H1 (cell line): ENCODE measurements at regions not wholly inside any gene's neighbourhood (a gene's known extent, or its start where the extent isn't known, plus 50 kb on each side); places are given as distances from the start of the nearest gene placed in this dataset.

ENCODE experiments used
- CTCF ChIA-PET: fragments of 300-600 bp; sonication (Branson Sonifier 250); formaldehyde crosslinking; loops from one replicate; lab custom pipeline; 2021; ENCODE audit not compliant: partially characterized antibody; lab: Charles Lee
- POLR2A ChIA-PET: fragments of 300-600 bp; sonication (Branson Sonifier 250); formaldehyde crosslinking; loops from one replicate; lab custom pipeline; 2021; ENCODE audit warnings: inconsistent platforms; ENCODE audit not compliant: partially characterized antibody; lab: Charles Lee
- DNase-seq, 2 experiments: peaks; one replicate each; pipeline versions ENCODE4 v3.0.0 to v3.0.0-alpha.2; 2010 to 2022; ENCODE audit warnings: low spot score in 2 of 2, low read depth in 1 of 2, mixed read lengths in 1 of 2
- FAIRE-seq: peaks from 2 replicates; lab custom pipeline; 2011; peaks lifted over from hg19 to GRCh38; lab: Jason Lieb, UNC
- H2AFZ ChIP-seq: 2 replicates; pipeline ENCODE4 v1.8.1; 2012; ENCODE audit warnings: low read length, inconsistent platforms
- H2AK5ac ChIP-seq: 2 replicates; pipeline ENCODE4 v1.6.1; 2013; ENCODE audit warnings: low read depth, low read length
- H2BK120ac ChIP-seq: replicated peaks from 2 replicates; pipeline ENCODE3; 2013; ENCODE audit warnings: low read depth, low read length, inconsistent platforms
- H2BK12ac ChIP-seq: 2 replicates; pipeline ENCODE4 v1.6.1; 2013; ENCODE audit warnings: low read depth, low read length
- H2BK15ac ChIP-seq: 2 replicates; pipeline ENCODE4 v1.6.1; 2013; ENCODE audit warnings: low read length
- H2BK20ac ChIP-seq: 2 replicates; pipeline ENCODE4 v1.6.1; 2013; ENCODE audit warnings: low read length
- H2BK5ac ChIP-seq: 2 replicates; pipeline ENCODE4 v1.6.1; 2013; ENCODE audit warnings: low read depth, low read length
- H3K14ac ChIP-seq: 2 replicates; pipeline ENCODE4 v1.6.1; 2013; ENCODE audit warnings: inconsistent platforms; ENCODE audit not compliant: insufficient read length
- H3K18ac ChIP-seq: 2 replicates; pipeline ENCODE4 v1.6.1; 2013; ENCODE audit warnings: low read length; ENCODE audit errors: extremely low read depth
- H3K23ac ChIP-seq: 2 replicates; pipeline ENCODE4 v1.6.1; 2013; ENCODE audit warnings: inconsistent platforms; ENCODE audit not compliant: insufficient read length
- H3K23me2 ChIP-seq: 2 replicates; pipeline ENCODE4 v1.6.1; 2013; ENCODE audit warnings: low read depth, low read length
- H3K27ac ChIP-seq: 2 replicates; pipeline ENCODE4 v1.6.1; 2011; ENCODE audit warnings: low read depth, low read length, inconsistent platforms
- H3K27me3 ChIP-seq, 4 experiments: replicated peaks in 1 of 4; 1 replicate in 1 of 4; 2 replicates in 3 of 4; pipeline versions ENCODE4 v1.6.1 to v1.8.1; 2011 to 2013; ENCODE audit warnings: low read length in 3 of 4, mild to moderate bottlenecking in 3 of 4, inconsistent platforms in 2 of 4, mixed read lengths in 2 of 4, moderate library complexity in 1 of 4; ENCODE audit not compliant: control insufficient read depth in 3 of 4, insufficient read depth in 3 of 4; ENCODE audit errors: extremely low read depth in 1 of 4
- H3K36me3 ChIP-seq, 4 experiments: 2 replicates each; pipeline versions ENCODE4 v1.6.1 to v1.8.1; 2011 to 2013; ENCODE audit warnings: mild to moderate bottlenecking in 4 of 4, low read length in 3 of 4, moderate library complexity in 2 of 4, control low read depth in 1 of 4, inconsistent platforms in 1 of 4; ENCODE audit not compliant: insufficient read depth in 4 of 4, control insufficient read depth in 2 of 4
- H3K4ac ChIP-seq: replicated peaks from 2 replicates; pipeline ENCODE3; 2013; ENCODE audit warnings: low read length, low read depth, mixed read lengths, inconsistent platforms; ENCODE audit not compliant: insufficient read length
- H3K4me1 ChIP-seq, 4 experiments: replicated peaks in 1 of 4; 1 replicate in 1 of 4; 2 replicates in 3 of 4; pipeline versions ENCODE4 v1.6.1 to v1.8.1; 2011 to 2013; ENCODE audit warnings: low read length in 3 of 4, inconsistent platforms in 2 of 4, mixed read lengths in 1 of 4; ENCODE audit not compliant: insufficient read depth in 4 of 4, control insufficient read depth in 3 of 4
- H3K4me2 ChIP-seq, 2 experiments: 2 replicates each; pipeline versions ENCODE4 v1.6.1 to v1.8.1; 2011 to 2013; ENCODE audit warnings: low read depth in 2 of 2, low read length in 2 of 2, control low read depth in 1 of 2, inconsistent platforms in 1 of 2, mild to moderate bottlenecking in 1 of 2; ENCODE audit not compliant: insufficient read depth in 1 of 2
- H3K4me3 ChIP-seq, 4 experiments: fragments of 200-600, 300-600 bp in 1 of 4; sonication (generic), shearing (Covaris generic), sonication (Bioruptor Twin) in 1 of 4; 2 replicates each; pipeline versions ENCODE4 v1.5.1 to v1.8.1; 2011 to 2016; ENCODE audit warnings: low read length in 4 of 4, low read depth in 3 of 4, control low read depth in 2 of 4, inconsistent platforms in 2 of 4, mild to moderate bottlenecking in 2 of 4, mixed read lengths in 1 of 4, moderate library complexity in 1 of 4; ENCODE audit not compliant: insufficient read depth in 2 of 4; ENCODE audit errors: extremely low read depth in 1 of 4
- H3K56ac ChIP-seq: replicated peaks from 2 replicates; pipeline ENCODE3; 2013; ENCODE audit warnings: low read depth, mild to moderate bottlenecking, mixed read lengths, low read length, inconsistent platforms; ENCODE audit not compliant: insufficient read length
- H3K79me1 ChIP-seq: 2 replicates; pipeline ENCODE4 v1.6.1; 2013; ENCODE audit warnings: low read depth, low read length, control low read depth
- H3K79me2 ChIP-seq, 2 experiments: 2 replicates each; pipeline versions ENCODE4 v1.6.1 to v1.8.1; 2012 to 2013; ENCODE audit warnings: low read length in 2 of 2, mild to moderate bottlenecking in 2 of 2, inconsistent platforms in 1 of 2; ENCODE audit not compliant: insufficient read depth in 2 of 2, control insufficient read depth in 1 of 2
- H3K9ac ChIP-seq, 4 experiments: replicated peaks in 1 of 4; 1 replicate in 1 of 4; 2 replicates in 3 of 4; pipeline versions ENCODE4 v1.6.1 to v1.8.1; 2011 to 2013; ENCODE audit warnings: low read depth in 3 of 4, low read length in 3 of 4, control low read depth in 2 of 4, mild to moderate bottlenecking in 2 of 4, moderate library complexity in 2 of 4, inconsistent platforms in 1 of 4; ENCODE audit errors: extremely low read depth in 1 of 4
- H3K9me3 ChIP-seq, 2 experiments: 2 replicates each; pipeline versions ENCODE4 v1.6.1 to v1.8.1; 2012 to 2013; ENCODE audit warnings: mild to moderate bottlenecking in 2 of 2, moderate library complexity in 2 of 2, control low read depth in 1 of 2, inconsistent platforms in 1 of 2, low read depth in 1 of 2, low read length in 1 of 2, mixed read lengths in 1 of 2; ENCODE audit not compliant: insufficient read depth in 2 of 2
- H4K20me1 ChIP-seq, 2 experiments: replicated peaks in 1 of 2; 2 replicates each; pipeline versions ENCODE3 to v1.8.1; 2011 to 2013; ENCODE audit warnings: inconsistent platforms in 2 of 2, low read length in 2 of 2, mild to moderate bottlenecking in 1 of 2; ENCODE audit not compliant: insufficient read depth in 2 of 2, control insufficient read depth in 1 of 2
- H4K5ac ChIP-seq: 2 replicates; pipeline ENCODE4 v1.6.1; 2013; ENCODE audit warnings: low read length, low read depth, mixed read lengths, inconsistent platforms; ENCODE audit not compliant: insufficient read length
- H4K8ac ChIP-seq: 2 replicates; pipeline ENCODE4 v1.8.0; 2013; ENCODE audit warnings: mild to moderate bottlenecking, moderate library complexity, low read length, inconsistent platforms; ENCODE audit not compliant: insufficient read depth; ENCODE audit errors: extremely low read depth
- H4K91ac ChIP-seq: replicated peaks from 2 replicates; pipeline ENCODE3; 2013; ENCODE audit warnings: low read length, mixed read lengths, inconsistent platforms; ENCODE audit not compliant: insufficient read length
- ATF2 ChIP-seq: IDR thresholded peaks from 2 replicates; pipeline ENCODE4 v1.6.1; 2012; ENCODE audit warnings: low read length, inconsistent platforms
- POLR2AphosphoS5 ChIP-seq: IDR thresholded peaks from 2 replicates; pipeline ENCODE4 v1.6.1; 2011; ENCODE audit warnings: low read depth, low read length
- WGBS, 2 experiments: shearing (Covaris generic) in 1 of 2; methylation state at CpG; one replicate each; pipeline versions ENCODE4 v1.1.6 to v1.1.7; 2013 to 2015; ENCODE audit warnings: low lambda C conversion rate in 2 of 2, mixed read lengths in 2 of 2, inconsistent platforms in 1 of 2, low coverage in 1 of 2, missing lambda C conversion rate in 1 of 2; ENCODE audit not compliant: insufficient replicate concordance in 2 of 2, insufficient coverage in 1 of 2, insufficient read length in 1 of 2; ENCODE audit errors: extremely low coverage in 1 of 2, missing lambda C conversion rate in 1 of 2; 5-methylcytosine and 5-hydroxymethylcytosine counted together

DNA sequence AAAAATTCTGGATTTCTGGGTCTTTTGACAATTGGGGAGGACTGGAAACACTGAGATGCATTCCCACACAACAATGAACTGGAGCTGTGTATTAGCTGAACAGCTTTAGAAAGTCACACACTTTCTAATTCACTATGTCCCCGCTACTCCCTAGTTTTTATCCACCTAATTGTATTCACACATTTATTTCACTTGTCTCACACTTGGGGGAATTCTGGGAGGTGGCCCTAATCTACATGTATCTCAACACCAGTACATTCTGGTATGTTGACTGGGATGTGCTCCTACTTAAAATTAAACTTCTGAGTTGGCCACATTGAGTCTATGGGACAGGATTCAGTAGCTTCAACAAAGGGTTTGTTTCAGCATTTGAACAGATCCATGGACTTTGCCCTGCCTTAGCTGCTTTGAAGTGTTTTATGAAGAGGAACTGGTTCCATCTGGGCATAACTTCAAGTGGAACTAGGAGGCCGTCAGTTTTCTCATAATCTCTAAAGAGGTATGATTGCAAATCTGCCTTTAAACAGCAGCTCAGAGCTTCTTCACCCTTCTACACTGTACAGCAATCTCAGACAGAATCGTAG is 106.5 kb upstream of the CMC1 start:
- Histone ChIP-seq H2BK20ac (no peak overlapping the region), H3K36me3 (no peaks in the 10 kb centered on the region)
- no peak for TF ChIP-seq ATF2
- TF ChIP-seq POLR2AphosphoS5 = no peak
- TF ChIP-seq, all 59 proteins: peak for 0
- H3K4me2 ChIP-seq = no peak overlapping the region
- no peak overlapping the region for H4K8ac ChIP-seq
- H2BK120ac ChIP-seq = no peak overlapping the region
- H3K4me3 ChIP-seq = no peak overlapping the region
- H3K56ac ChIP-seq = no peak overlapping the region
- no peak overlapping the region for H3K14ac ChIP-seq
- ChIA-PET CTCF (no interaction called here), POLR2A (no interaction called here)
- no peaks in the 10 kb centered on the region for H3K9me3 ChIP-seq
- H3K27me3 ChIP-seq = no peaks in the 10 kb centered on the region; a peak in 1 of 7 replicates
- H3K23ac ChIP-seq = no peak overlapping the region
- no peak overlapping the region for H4K91ac ChIP-seq
- no peaks in the 10 kb centered on the region for H3K4me1 ChIP-seq
- H2BK5ac ChIP-seq = no peak overlapping the region
- H2AFZ ChIP-seq = no peak overlapping the region
- H3K4ac ChIP-seq = no peak overlapping the region
- no peak overlapping the region for H2AK5ac ChIP-seq
- no peak for FAIRE-seq
- no peak for DNase-seq
- H3K79me2 ChIP-seq = no peaks in the 10 kb centered on the region
- H4K5ac ChIP-seq = no peak overlapping the region
- no peaks in the 10 kb centered on the region for H3K79me1 ChIP-seq
- H2BK15ac ChIP-seq = no peak overlapping the region
- no peak overlapping the region for H2BK12ac ChIP-seq
- WGBS, 2 experiments = 86% methylated on average over 3 of the region's 3 CpGs; no CpG with 5 or more reads in 1 of the 2 experiments
- H3K18ac ChIP-seq = no peak overlapping the region
- H3K27ac ChIP-seq = no peak overlapping the region
- H4K20me1 ChIP-seq = no peaks in the 10 kb centered on the region
- H3K23me2 ChIP-seq = no peaks in the 10 kb centered on the region
- H3K9ac ChIP-seq = no peak overlapping the region
